ENCODE measurements at regions not wholly inside any gene's neighbourhood (a gene's known extent, or its start where the extent isn't known, plus 50 kb on each side); places are given as distances from the start of the nearest gene placed in this dataset.

DNA sequence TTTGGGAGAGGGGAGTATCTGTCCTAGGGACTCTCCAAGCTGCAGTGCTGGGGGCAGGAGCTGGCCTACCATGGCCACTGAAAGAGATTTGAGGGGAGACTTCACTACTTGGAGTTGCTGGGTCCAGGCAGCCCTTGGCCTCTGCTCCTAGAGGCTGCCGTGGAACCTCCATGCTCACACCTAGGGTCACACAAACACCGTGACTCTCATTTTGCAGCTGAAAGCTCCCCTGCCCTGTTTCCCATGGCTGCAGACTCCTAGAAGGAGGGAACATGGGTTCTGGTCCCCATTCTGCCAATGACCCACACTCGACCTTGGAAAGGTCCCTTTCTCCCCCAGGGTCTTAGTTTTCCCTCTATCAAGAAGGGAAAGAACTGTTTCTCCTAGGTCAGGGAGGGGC is 147.1 kb upstream of the PPP1R26 start:
- TF ChIP-seq, protein P1, sequence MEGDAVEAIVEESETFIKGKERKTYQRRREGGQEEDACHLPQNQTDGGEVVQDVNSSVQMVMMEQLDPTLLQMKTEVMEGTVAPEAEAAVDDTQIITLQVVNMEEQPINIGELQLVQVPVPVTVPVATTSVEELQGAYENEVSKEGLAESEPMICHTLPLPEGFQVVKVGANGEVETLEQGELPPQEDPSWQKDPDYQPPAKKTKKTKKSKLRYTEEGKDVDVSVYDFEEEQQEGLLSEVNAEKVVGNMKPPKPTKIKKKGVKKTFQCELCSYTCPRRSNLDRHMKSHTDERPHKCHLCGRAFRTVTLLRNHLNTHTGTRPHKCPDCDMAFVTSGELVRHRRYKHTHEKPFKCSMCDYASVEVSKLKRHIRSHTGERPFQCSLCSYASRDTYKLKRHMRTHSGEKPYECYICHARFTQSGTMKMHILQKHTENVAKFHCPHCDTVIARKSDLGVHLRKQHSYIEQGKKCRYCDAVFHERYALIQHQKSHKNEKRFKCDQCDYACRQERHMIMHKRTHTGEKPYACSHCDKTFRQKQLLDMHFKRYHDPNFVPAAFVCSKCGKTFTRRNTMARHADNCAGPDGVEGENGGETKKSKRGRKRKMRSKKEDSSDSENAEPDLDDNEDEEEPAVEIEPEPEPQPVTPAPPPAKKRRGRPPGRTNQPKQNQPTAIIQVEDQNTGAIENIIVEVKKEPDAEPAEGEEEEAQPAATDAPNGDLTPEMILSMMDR (IDR thresholded peaks at IDR 0.05 in 2 of 3, conservative IDR thresholded peaks at IDR 0.05 in 1 of 3; ENCODE audit: insufficient read depth in 2 of 3, low read depth in 1 of 3, low read length in 3 of 3) = no peak
- TF ChIP-seq PHB2 (IDR thresholded peaks at IDR 0.05; ENCODE audit: low read depth) (no peak), KLF16 (IDR thresholded peaks at IDR 0.05) (no peak), YY1 (IDR thresholded peaks at IDR 0.05; ENCODE audit: borderline replicate concordance in 1 of 3, control insufficient read depth in 1 of 3, extremely low read depth in 1 of 3, insufficient read depth in 3 of 3, insufficient read length in 1 of 3, insufficient replicate concordance in 2 of 3, low read depth in 1 of 3, low read length in 2 of 3) (no peak), DIDO1 (tag; IDR thresholded peaks at IDR 0.05; ENCODE audit: low read depth) (no peak), FOXM1 (IDR thresholded peaks at IDR 0.05; ENCODE audit: low read depth) (no peak), FOXM1 (CRISPR knock-in tag; IDR thresholded peaks at IDR 0.05; ENCODE audit: low read depth) (no peak), NR3C1 (CRISPR knock-in tag; IDR thresholded peaks at IDR 0.05) (no peak), SMAD4 (CRISPR knock-in tag; conservative IDR thresholded peaks at IDR 0.05) (no peak)

Data from K562 (cell line).